HFFc6 (cell line): ENCODE measurements at regions not wholly inside any gene's neighbourhood (a gene's known extent, or its start where the extent isn't known, plus 50 kb on each side); places are given as distances from the start of the nearest gene placed in this dataset.

Experiments used
- DNase-seq: peaks from one replicate; pipeline ENCODE4 v3.0.0-alpha.2; 2018
- H3K27ac Mint-ChIP-seq: 2 replicates; pipeline ENCODE4 v1.8.0; 2020; ENCODE audit warnings: mild to moderate bottlenecking, mixed read lengths
- H3K27me3 Mint-ChIP-seq: 2 replicates; pipeline ENCODE4 v1.8.0; 2021; ENCODE audit warnings: mild to moderate bottlenecking, moderate library complexity, mixed read lengths; ENCODE audit not compliant: insufficient read depth
- H3K36me3 Mint-ChIP-seq: 2 replicates; pipeline ENCODE4 v1.8.0; 2021; ENCODE audit warnings: low read depth, mixed read lengths
- H3K4me1 Mint-ChIP-seq: 2 replicates; pipeline ENCODE4 v1.8.0; 2020; ENCODE audit warnings: low read depth, mixed read lengths
- H3K4me3 Mint-ChIP-seq: 2 replicates; pipeline ENCODE4 v1.8.0; 2020; ENCODE audit warnings: mild to moderate bottlenecking, moderate library complexity, mixed read lengths
- H3K9me3 Mint-ChIP-seq: 2 replicates; pipeline ENCODE4 v1.8.0; 2020; ENCODE audit warnings: mild to moderate bottlenecking, mixed read lengths
- CTCF ChIP-seq: fragments of 200-600 bp; sonication (generic); IDR thresholded peaks from 2 replicates; pipeline ENCODE4 v1.5.0; 2021; ENCODE audit warnings: antibody characterized with exemption, mild to moderate bottlenecking

GRCh38 chr6:170137911-170138910 lies 152.7 kb downstream of the DLL1 start:
- DNase-seq: no peak
- no peak for TF ChIP-seq CTCF
- Mint-ChIP-seq H3K9me3 (peaks cover 72% of the 10 kb centered on the region), H3K36me3 (peaks cover 14% of the 10 kb centered on the region), H3K4me3 (no peak overlapping the region), H3K27ac (no peak overlapping the region), H3K27me3 (no peaks in the 10 kb centered on the region; the same call in 1 of the 2 replicates), H3K4me1 (no peaks in the 10 kb centered on the region)

GRCh38 chr6:170137176-170137891 lies 153.5 kb downstream of the DLL1 start:
- no peaks in the 10 kb centered on the region for H3K4me1 Mint-ChIP-seq
- no peak overlapping the region for H3K4me3 Mint-ChIP-seq
- no peaks in the 10 kb centered on the region; the same call in 1 of the 2 replicates for H3K27me3 Mint-ChIP-seq
- no peak overlapping the region for H3K27ac Mint-ChIP-seq
- H3K9me3 Mint-ChIP-seq: peaks cover 68% of the 10 kb centered on the region
- peaks cover 14% of the 10 kb centered on the region for H3K36me3 Mint-ChIP-seq
- DNase-seq: no peak
- no peak for TF ChIP-seq CTCF

- peaks cover 14% of the 10 kb centered on the region for H3K36me3 Mint-ChIP-seq
- H3K27me3 Mint-ChIP-seq: no peaks in the 10 kb centered on the region; the same call in 1 of the 2 replicates
- no peak for DNase-seq
- no peaks in the 10 kb centered on the region for H3K4me1 Mint-ChIP-seq
- TF ChIP-seq CTCF: no peak
- H3K4me3 Mint-ChIP-seq: no peak overlapping the region
- H3K27ac Mint-ChIP-seq: no peak overlapping the region
- peaks cover 67% of the 10 kb centered on the region for H3K9me3 Mint-ChIP-seq
Observed at GRCh38 chr6:170136541-170137175, 154.2 kb downstream of the DLL1 start.

- TF ChIP-seq CTCF: no peak
- H3K4me3 Mint-ChIP-seq: no peak overlapping the region
- H3K27me3 Mint-ChIP-seq: no peaks in the 10 kb centered on the region; the same call in 1 of the 2 replicates
- no peak for DNase-seq
- no peaks in the 10 kb centered on the region for H3K4me1 Mint-ChIP-seq
- H3K9me3 Mint-ChIP-seq: peaks cover 66% of the 10 kb centered on the region
- no peak overlapping the region for H3K27ac Mint-ChIP-seq
- H3K36me3 Mint-ChIP-seq: peaks cover 14% of the 10 kb centered on the region
Observed at GRCh38 chr6:170135821-170136471, 154.9 kb downstream of the DLL1 start.

GRCh38 chr6:170135461-170135820 lies 155.4 kb downstream of the DLL1 start:
- Mint-ChIP-seq H3K4me3 (no peak overlapping the region), H3K4me1 (no peaks in the 10 kb centered on the region), H3K9me3 (peaks cover 67% of the 10 kb centered on the region), H3K36me3 (peaks cover 14% of the 10 kb centered on the region), H3K27me3 (no peaks in the 10 kb centered on the region; the same call in 1 of the 2 replicates), H3K27ac (no peak overlapping the region)
- DNase-seq: no peak
- TF ChIP-seq CTCF: no peak
